ENCODE measurements at regions not wholly inside any gene's neighbourhood (a gene's known extent, or its start where the extent isn't known, plus 50 kb on each side); places are given as distances from the start of the nearest gene placed in this dataset.
"Not testable (repeated sequence)": the region's sequence is repeated elsewhere in the genome, so short reads cannot be mapped to it uniquely, and the experiment has no call there.

DNA sequence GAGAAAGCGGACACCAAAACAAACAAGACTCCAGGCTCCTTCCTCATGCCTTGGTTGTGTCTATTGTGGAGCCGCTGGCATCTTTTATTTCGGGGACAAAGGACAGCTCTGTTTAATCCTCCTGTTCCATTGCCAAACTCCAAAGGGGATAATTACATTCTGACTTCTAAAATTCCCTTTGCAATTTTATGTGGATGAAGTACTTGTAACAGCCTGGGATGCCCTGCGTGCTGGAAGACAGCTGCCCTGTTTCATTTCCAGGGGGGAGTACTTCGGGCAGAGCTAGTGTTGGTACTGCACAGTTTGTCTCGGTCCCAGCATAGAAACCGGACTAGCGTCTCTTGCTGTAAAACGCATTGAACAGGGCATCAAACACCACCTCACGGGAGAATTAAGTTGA lies 90.9 kb downstream of the BAMBI start (continued):
- no peak for TF ChIP-seq ZSCAN16 (tag by site-specific recombination; IDR thresholded peaks at IDR 0.05)
- no peak for TF ChIP-seq RBAK (tag by site-specific recombination; IDR thresholded peaks at IDR 0.05)
- no peak for TF ChIP-seq BCL11B (tag by site-specific recombination; IDR thresholded peaks at IDR 0.05; ENCODE audit: low read depth)

DNA sequence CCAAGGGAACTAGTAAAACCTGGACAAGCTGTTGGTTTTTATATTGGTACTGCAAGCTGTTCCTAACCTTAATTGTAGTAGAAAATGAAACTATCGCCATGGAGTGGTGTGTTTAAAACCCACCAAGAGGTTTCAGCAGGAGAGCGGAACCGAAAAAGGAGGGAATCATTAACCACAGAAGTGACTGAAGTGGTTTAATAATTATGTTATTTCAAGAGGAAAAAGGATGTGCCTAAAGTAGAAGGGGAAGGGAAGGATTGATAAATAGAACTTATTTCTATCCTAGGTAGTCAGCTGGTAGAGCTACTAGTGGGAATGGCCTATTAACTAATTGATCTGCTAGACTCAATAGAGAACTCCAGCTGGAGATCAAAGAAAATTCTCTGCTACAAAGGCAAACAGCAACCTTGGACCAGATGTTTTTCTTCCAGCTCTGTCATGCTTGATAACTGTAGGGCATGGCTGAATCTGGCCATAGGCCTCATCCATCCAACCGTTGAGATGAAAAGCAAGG lies 91.8 kb downstream of the BAMBI start:
- TF ChIP-seq GLIS1 (tag by site-specific recombination; IDR thresholded peaks at IDR 0.05) (no peak), ZNF660 (tag by site-specific recombination; IDR thresholded peaks at IDR 0.05) (no peak), ZNF19 (tag by site-specific recombination; IDR thresholded peaks at IDR 0.05; ENCODE audit: low read depth) (no peak), RBAK (tag by site-specific recombination; IDR thresholded peaks at IDR 0.05) (no peak), GFI1B (tag by site-specific recombination; IDR thresholded peaks at IDR 0.05) (no peak), PRDM1 (tag by site-specific recombination; IDR thresholded peaks at IDR 0.05) (no peak), ZNF76 (tag by site-specific recombination; IDR thresholded peaks at IDR 0.05; ENCODE audit: borderline replicate concordance, low read depth) (no peak), ZNF404 (tag by site-specific recombination; IDR thresholded peaks at IDR 0.05) (no peak), ZNF544 (tag by site-specific recombination; IDR thresholded peaks at IDR 0.05) (no peak), ZNF366 (tag by site-specific recombination; conservative IDR thresholded peaks at IDR 0.05) (no peak), ZSCAN23 (tag by site-specific recombination; IDR thresholded peaks at IDR 0.05) (no peak), ZNF146 (tag by site-specific recombination; IDR thresholded peaks at IDR 0.05) (no peak), ZNF394 (tag by site-specific recombination; IDR thresholded peaks at IDR 0.05; ENCODE audit: borderline replicate concordance) (no peak)
- TF ChIP-seq, protein P1, sequence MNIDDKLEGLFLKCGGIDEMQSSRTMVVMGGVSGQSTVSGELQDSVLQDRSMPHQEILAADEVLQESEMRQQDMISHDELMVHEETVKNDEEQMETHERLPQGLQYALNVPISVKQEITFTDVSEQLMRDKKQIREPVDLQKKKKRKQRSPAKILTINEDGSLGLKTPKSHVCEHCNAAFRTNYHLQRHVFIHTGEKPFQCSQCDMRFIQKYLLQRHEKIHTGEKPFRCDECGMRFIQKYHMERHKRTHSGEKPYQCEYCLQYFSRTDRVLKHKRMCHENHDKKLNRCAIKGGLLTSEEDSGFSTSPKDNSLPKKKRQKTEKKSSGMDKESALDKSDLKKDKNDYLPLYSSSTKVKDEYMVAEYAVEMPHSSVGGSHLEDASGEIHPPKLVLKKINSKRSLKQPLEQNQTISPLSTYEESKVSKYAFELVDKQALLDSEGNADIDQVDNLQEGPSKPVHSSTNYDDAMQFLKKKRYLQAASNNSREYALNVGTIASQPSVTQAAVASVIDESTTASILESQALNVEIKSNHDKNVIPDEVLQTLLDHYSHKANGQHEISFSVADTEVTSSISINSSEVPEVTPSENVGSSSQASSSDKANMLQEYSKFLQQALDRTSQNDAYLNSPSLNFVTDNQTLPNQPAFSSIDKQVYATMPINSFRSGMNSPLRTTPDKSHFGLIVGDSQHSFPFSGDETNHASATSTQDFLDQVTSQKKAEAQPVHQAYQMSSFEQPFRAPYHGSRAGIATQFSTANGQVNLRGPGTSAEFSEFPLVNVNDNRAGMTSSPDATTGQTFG (tag by site-specific recombination; IDR thresholded peaks at IDR 0.05; ENCODE audit: borderline replicate concordance), result no peak
- TF ChIP-seq, protein P2, sequence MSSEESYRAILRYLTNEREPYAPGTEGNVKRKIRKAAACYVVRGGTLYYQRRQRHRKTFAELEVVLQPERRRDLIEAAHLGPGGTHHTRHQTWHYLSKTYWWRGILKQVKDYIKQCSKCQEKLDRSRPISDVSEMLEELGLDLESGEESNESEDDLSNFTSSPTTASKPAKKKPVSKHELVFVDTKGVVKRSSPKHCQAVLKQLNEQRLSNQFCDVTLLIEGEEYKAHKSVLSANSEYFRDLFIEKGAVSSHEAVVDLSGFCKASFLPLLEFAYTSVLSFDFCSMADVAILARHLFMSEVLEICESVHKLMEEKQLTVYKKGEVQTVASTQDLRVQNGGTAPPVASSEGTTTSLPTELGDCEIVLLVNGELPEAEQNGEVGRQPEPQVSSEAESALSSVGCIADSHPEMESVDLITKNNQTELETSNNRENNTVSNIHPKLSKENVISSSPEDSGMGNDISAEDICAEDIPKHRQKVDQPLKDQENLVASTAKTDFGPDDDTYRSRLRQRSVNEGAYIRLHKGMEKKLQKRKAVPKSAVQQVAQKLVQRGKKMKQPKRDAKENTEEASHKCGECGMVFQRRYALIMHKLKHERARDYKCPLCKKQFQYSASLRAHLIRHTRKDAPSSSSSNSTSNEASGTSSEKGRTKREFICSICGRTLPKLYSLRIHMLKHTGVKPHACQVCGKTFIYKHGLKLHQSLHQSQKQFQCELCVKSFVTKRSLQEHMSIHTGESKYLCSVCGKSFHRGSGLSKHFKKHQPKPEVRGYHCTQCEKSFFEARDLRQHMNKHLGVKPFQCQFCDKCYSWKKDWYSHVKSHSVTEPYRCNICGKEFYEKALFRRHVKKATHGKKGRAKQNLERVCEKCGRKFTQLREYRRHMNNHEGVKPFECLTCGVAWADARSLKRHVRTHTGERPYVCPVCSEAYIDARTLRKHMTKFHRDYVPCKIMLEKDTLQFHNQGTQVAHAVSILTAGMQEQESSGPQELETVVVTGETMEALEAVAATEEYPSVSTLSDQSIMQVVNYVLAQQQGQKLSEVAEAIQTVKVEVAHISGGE (tag by site-specific recombination; conservative IDR thresholded peaks at IDR 0.05; ENCODE audit: low read depth), result no peak
- TF ChIP-seq, protein P3, sequence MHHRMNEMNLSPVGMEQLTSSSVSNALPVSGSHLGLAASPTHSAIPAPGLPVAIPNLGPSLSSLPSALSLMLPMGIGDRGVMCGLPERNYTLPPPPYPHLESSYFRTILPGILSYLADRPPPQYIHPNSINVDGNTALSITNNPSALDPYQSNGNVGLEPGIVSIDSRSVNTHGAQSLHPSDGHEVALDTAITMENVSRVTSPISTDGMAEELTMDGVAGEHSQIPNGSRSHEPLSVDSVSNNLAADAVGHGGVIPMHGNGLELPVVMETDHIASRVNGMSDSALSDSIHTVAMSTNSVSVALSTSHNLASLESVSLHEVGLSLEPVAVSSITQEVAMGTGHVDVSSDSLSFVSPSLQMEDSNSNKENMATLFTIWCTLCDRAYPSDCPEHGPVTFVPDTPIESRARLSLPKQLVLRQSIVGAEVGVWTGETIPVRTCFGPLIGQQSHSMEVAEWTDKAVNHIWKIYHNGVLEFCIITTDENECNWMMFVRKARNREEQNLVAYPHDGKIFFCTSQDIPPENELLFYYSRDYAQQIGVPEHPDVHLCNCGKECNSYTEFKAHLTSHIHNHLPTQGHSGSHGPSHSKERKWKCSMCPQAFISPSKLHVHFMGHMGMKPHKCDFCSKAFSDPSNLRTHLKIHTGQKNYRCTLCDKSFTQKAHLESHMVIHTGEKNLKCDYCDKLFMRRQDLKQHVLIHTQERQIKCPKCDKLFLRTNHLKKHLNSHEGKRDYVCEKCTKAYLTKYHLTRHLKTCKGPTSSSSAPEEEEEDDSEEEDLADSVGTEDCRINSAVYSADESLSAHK (tag by site-specific recombination; IDR thresholded peaks at IDR 0.05), result no peak
- POLR2A ChIA-PET, result no interaction called here
- Histone ChIP-seq H3K4me1 (ENCODE audit: control insufficient read depth, insufficient read depth, low read length) (0 out of 2 replicates have a peak, but pooled peaks cover 4% of the 10 kb centered on the region), H3K36me3 (ENCODE audit: control insufficient read depth in 2 of 2, insufficient read depth in 1 of 2, low read length in 2 of 2) (no peaks in the 10 kb centered on the region), H3K27ac (ENCODE audit: extremely low read depth, low read depth, low read length) (no peak overlapping the region), H3K9me3 (ENCODE audit: control insufficient read depth, insufficient read depth, low read depth, low read length) (no peaks in the 10 kb centered on the region), H3K4me3 (ENCODE audit: low read depth, low read length) (no peak overlapping the region)
- CTCF ChIA-PET, result interaction anchor here (0.6 kb wide), 1 partner anchor 190 kb away, joined by 3 read pairs; no protein-coding TSS in a partner anchor

GRCh38 chr10:28771580-28772090 lies 94.3 kb downstream of the BAMBI start:
- H3K9me3 ChIP-seq (ENCODE audit: control insufficient read depth, insufficient read depth, low read depth, low read length); H3K27ac ChIP-seq (ENCODE audit: extremely low read depth, low read depth, low read length); H3K4me3 ChIP-seq (ENCODE audit: low read depth, low read length); H3K36me3 ChIP-seq (ENCODE audit: control insufficient read depth in 2 of 2, insufficient read depth in 1 of 2, low read length in 2 of 2); H3K4me1 ChIP-seq (ENCODE audit: control insufficient read depth, insufficient read depth, low read length); POLR2A ChIA-PET; CTCF ChIA-PET: not testable (repeated sequence)
